ENCODE measurements at regions not wholly inside any gene's neighbourhood (a gene's known extent, or its start where the extent isn't known, plus 50 kb on each side); places are given as distances from the start of the nearest gene placed in this dataset.
A peak's percentile ranks its signal among the peaks of the same experiment; 100 is the strongest.
"Not testable (repeated sequence)": the region's sequence is repeated elsewhere in the genome, so short reads cannot be mapped to it uniquely, and the experiment has no call there.

GRCh38 chrX:93868289-93868965, 194.4 kb downstream of the FAM133A start:
- 43 to 59% methylated on average over 9 of the region's 9 CpGs for WGBS, 2 donors
- H3K4me1 ChIP-seq (ENCODE audit: control insufficient read depth in 5 of 5, insufficient read depth in 5 of 5, low read length in 5 of 5): no peaks in the 10 kb centered on the region
- H3K36me3 ChIP-seq (ENCODE audit: control insufficient read depth in 4 of 4, insufficient read depth in 4 of 4, low read length in 4 of 4): no peaks in the 10 kb centered on the region
- no peak for DNase-seq
- no peak for TF ChIP-seq CTCF (IDR thresholded peaks at IDR 0.05; ENCODE audit: control extremely low read depth, extremely low read depth)
- no peak for ATAC-seq (ENCODE audit: insufficient read depth, low FRiP score)
- H3K27ac ChIP-seq (ENCODE audit: low read depth in 1 of 2, low read length in 1 of 2): no peak overlapping the region
- no peaks in the 10 kb centered on the region for H3K9me3 ChIP-seq (ENCODE audit: control insufficient read depth in 4 of 4, insufficient read depth in 3 of 4, low read length in 3 of 4)
- H3K9ac ChIP-seq (ENCODE audit: insufficient read depth in 1 of 2, low read length in 2 of 2): no peak overlapping the region
- peaks cover 0 to 8% (median 3%) of the 10 kb centered on the region in 3 donors for H3K27me3 ChIP-seq (ENCODE audit: control insufficient read depth in 3 of 3, insufficient read depth in 3 of 3, low read length in 2 of 3)
- H3K4me3 ChIP-seq: no peak overlapping the region

- no peaks in the 10 kb centered on the region for H3K4me1 ChIP-seq (ENCODE audit: control insufficient read depth in 5 of 5, insufficient read depth in 5 of 5, low read length in 5 of 5)
- H3K36me3 ChIP-seq (ENCODE audit: control insufficient read depth in 4 of 4, insufficient read depth in 4 of 4, low read length in 4 of 4): no peaks in the 10 kb centered on the region
- peaks cover 0 to 4% (median 0%) of the 10 kb centered on the region in 4 donors for H3K9me3 ChIP-seq (ENCODE audit: control insufficient read depth in 4 of 4, insufficient read depth in 3 of 4, low read length in 3 of 4)
- no peak overlapping the region for H3K4me3 ChIP-seq
- H3K27ac ChIP-seq (ENCODE audit: low read depth in 1 of 2, low read length in 1 of 2): no peak overlapping the region
- DNase-seq: peak in 2 of 3 donors; percentile 18 to 34
- peaks cover 0 to 3% (median 0%) of the 10 kb centered on the region in 3 donors for H3K27me3 ChIP-seq (ENCODE audit: control insufficient read depth in 3 of 3, insufficient read depth in 3 of 3, low read length in 2 of 3)
- H3K9ac ChIP-seq (ENCODE audit: insufficient read depth in 1 of 2, low read length in 2 of 2): no peak overlapping the region
- ATAC-seq (ENCODE audit: insufficient read depth, low FRiP score): no peak
- 17 to 21% methylated on average over 4 of the region's 4 CpGs for WGBS, 2 donors
- no peak for TF ChIP-seq CTCF (IDR thresholded peaks at IDR 0.05; ENCODE audit: control extremely low read depth, extremely low read depth)
Observed at GRCh38 chrX:93874554-93874953, 200.5 kb downstream of the FAM133A start.

GRCh38 chrX:93875621-93876282, 201.7 kb downstream of the FAM133A start:
- no peak overlapping the region for H3K9ac ChIP-seq (ENCODE audit: insufficient read depth in 1 of 2, low read length in 2 of 2)
- no peak overlapping the region for H3K27ac ChIP-seq (ENCODE audit: low read depth in 1 of 2, low read length in 1 of 2)
- no peaks in the 10 kb centered on the region for H3K36me3 ChIP-seq (ENCODE audit: control insufficient read depth in 4 of 4, insufficient read depth in 4 of 4, low read length in 4 of 4)
- no peaks in the 10 kb centered on the region for H3K4me1 ChIP-seq (ENCODE audit: control insufficient read depth in 5 of 5, insufficient read depth in 5 of 5, low read length in 5 of 5)
- H3K9me3 ChIP-seq (ENCODE audit: control insufficient read depth in 4 of 4, insufficient read depth in 3 of 4, low read length in 3 of 4): peaks cover 0 to 4% (median 0%) of the 10 kb centered on the region in 4 donors
- H3K4me3 ChIP-seq: no peak overlapping the region
- 83 to 85% methylated on average over 4 of the region's 4 CpGs for WGBS, 2 donors
- no peak for DNase-seq
- ATAC-seq (ENCODE audit: insufficient read depth, low FRiP score): no peak
- TF ChIP-seq CTCF (IDR thresholded peaks at IDR 0.05; ENCODE audit: control extremely low read depth, extremely low read depth): no peak
- H3K27me3 ChIP-seq (ENCODE audit: control insufficient read depth in 3 of 3, insufficient read depth in 3 of 3, low read length in 2 of 3): no peaks in the 10 kb centered on the region

GRCh38 chrX:93921041-93921440, 247.0 kb downstream of the FAM133A start:
- 92 to 93% methylated on average over 4 of the region's 4 CpGs for WGBS, 2 donors
- H3K4me1 ChIP-seq (ENCODE audit: control insufficient read depth in 5 of 5, insufficient read depth in 5 of 5, low read length in 5 of 5); H3K27me3 ChIP-seq (ENCODE audit: control insufficient read depth in 3 of 3, insufficient read depth in 3 of 3, low read length in 2 of 3); H3K36me3 ChIP-seq (ENCODE audit: control insufficient read depth in 4 of 4, insufficient read depth in 4 of 4, low read length in 4 of 4); ATAC-seq (ENCODE audit: insufficient read depth, low FRiP score); H3K27ac ChIP-seq (ENCODE audit: low read depth in 1 of 2, low read length in 1 of 2); H3K9me3 ChIP-seq (ENCODE audit: control insufficient read depth in 4 of 4, insufficient read depth in 3 of 4, low read length in 3 of 4); DNase-seq; H3K9ac ChIP-seq (ENCODE audit: insufficient read depth in 1 of 2, low read length in 2 of 2); H3K4me3 ChIP-seq: not testable (repeated sequence)

Data from lung (tissue), 11 donors.